ENCODE measurements at regions not wholly inside any gene's neighbourhood (a gene's known extent, or its start where the extent isn't known, plus 50 kb on each side); places are given as distances from the start of the nearest gene placed in this dataset.

GRCh38 chr5:53327811-53328334 is 152.6 kb upstream of the FST start:
- no peaks in the 10 kb centered on the region for H3K9me3 ChIP-seq (ENCODE audit: control insufficient read depth in 4 of 4, low read length in 3 of 4)
- TF ChIP-seq EGR1 (IDR thresholded peaks at IDR 0.05; ENCODE audit: low read depth in 2 of 2) (no peak), ATF3 (IDR thresholded peaks at IDR 0.05) (no peak), RAD21 (IDR thresholded peaks at IDR 0.05) (no peak), FOXA2 (IDR thresholded peaks at IDR 0.05) (no peak), TAF1 (conservative IDR thresholded peaks at IDR 0.05) (no peak), HNF4A (conservative IDR thresholded peaks at IDR 0.05) (no peak)
- WGBS, result 80% methylated on average over 2 of the region's 2 CpGs
- H3K27ac ChIP-seq (ENCODE audit: low read depth in 1 of 2, low read length in 2 of 2), result no peak overlapping the region
- no peaks in the 10 kb centered on the region for H3K36me3 ChIP-seq (ENCODE audit: control insufficient read depth in 4 of 4, insufficient read depth in 3 of 4, low read depth in 1 of 4, low read length in 3 of 4)
- no peak for DNase-seq (ENCODE audit: low spot score)
- H3K27me3 ChIP-seq (ENCODE audit: control insufficient read depth in 4 of 4, insufficient read depth in 4 of 4, low read length in 3 of 4), result no peaks in the 10 kb centered on the region
- no peak overlapping the region for H3K9ac ChIP-seq (ENCODE audit: low read depth in 1 of 2, low read length in 2 of 2)
- H3K4me3 ChIP-seq (ENCODE audit: low read depth in 1 of 3, low read length in 3 of 3), result no peak overlapping the region
- H3K4me1 ChIP-seq (ENCODE audit: control insufficient read depth in 4 of 4, insufficient read depth in 4 of 4, low read length in 3 of 4), result peaks cover 0 to 8% (median 4%) of the 10 kb centered on the region in 4 donors

- WGBS, result 32% methylated on average over 2 of the region's 2 CpGs
- peak; percentile 86 for TF ChIP-seq NR2F2 (IDR thresholded peaks at IDR 0.05)
- TF ChIP-seq YY1 (IDR thresholded peaks at IDR 0.05), result peak; percentile 16
- TF ChIP-seq HNF4A (conservative IDR thresholded peaks at IDR 0.05), result peak; percentile 44
- no peak for TF ChIP-seq ATF3 (IDR thresholded peaks at IDR 0.05)
- TF ChIP-seq FOXA1 (IDR thresholded peaks at IDR 0.05), result no peak
- peak in 1 of 2 donors; percentile 26 for TF ChIP-seq RXRA (IDR thresholded peaks at IDR 0.05)
- DNase-seq (ENCODE audit: low spot score), result no peak
Observed at GRCh38 chr5:53330491-53330890, 149.9 kb upstream of the FST start.

GRCh38 chr5:53331463-53331862 is 149.0 kb upstream of the FST start:
- WGBS, result 80% methylated on average over 1 of the region's 1 CpG
- TF ChIP-seq FOXA1 (IDR thresholded peaks at IDR 0.05), result no peak
- H3K9ac ChIP-seq (ENCODE audit: low read depth in 1 of 2, low read length in 2 of 2), result no peak overlapping the region

More at GRCh38 chr5:53330491-53330890, 149.9 kb upstream of the FST start:
- no peak overlapping the region for H3K27ac ChIP-seq (ENCODE audit: low read depth in 1 of 2, low read length in 2 of 2)
- H3K9me3 ChIP-seq (ENCODE audit: control insufficient read depth in 4 of 4, low read length in 3 of 4), result no peaks in the 10 kb centered on the region
- peaks cover 0 to 6% (median 4%) of the 10 kb centered on the region in 4 donors for H3K4me1 ChIP-seq (ENCODE audit: control insufficient read depth in 4 of 4, insufficient read depth in 4 of 4, low read length in 3 of 4)
- no peaks in the 10 kb centered on the region for H3K36me3 ChIP-seq (ENCODE audit: control insufficient read depth in 4 of 4, insufficient read depth in 3 of 4, low read depth in 1 of 4, low read length in 3 of 4)
- no peak overlapping the region for H3K9ac ChIP-seq (ENCODE audit: low read depth in 1 of 2, low read length in 2 of 2)
- no peaks in the 10 kb centered on the region for H3K27me3 ChIP-seq (ENCODE audit: control insufficient read depth in 4 of 4, insufficient read depth in 4 of 4, low read length in 3 of 4)
- no peak overlapping the region for H3K4me3 ChIP-seq (ENCODE audit: low read depth in 1 of 3, low read length in 3 of 3)

DNA sequence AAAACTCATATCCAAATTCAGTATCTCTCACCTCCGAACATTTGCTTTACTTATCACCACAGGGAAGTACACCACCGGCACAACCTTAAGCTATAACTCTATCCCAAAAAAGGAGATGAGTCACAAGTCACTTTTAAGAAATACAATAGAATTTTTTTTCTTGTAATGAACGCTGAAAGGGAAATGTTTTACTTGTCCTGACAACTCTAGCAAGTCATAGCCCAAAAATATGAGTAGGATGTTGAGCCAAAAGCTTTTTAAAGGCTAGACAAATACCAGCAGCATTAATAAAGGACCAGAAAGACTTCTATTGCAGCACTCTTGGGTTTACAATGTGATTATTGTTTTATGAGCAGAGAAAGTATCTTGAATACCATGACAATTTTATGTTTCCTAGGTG is 147.3 kb upstream of the FST start:
- H3K27me3 ChIP-seq (ENCODE audit: control insufficient read depth in 4 of 4, insufficient read depth in 4 of 4, low read length in 3 of 4), result no peaks in the 10 kb centered on the region
- H3K9me3 ChIP-seq (ENCODE audit: control insufficient read depth in 4 of 4, low read length in 3 of 4), result no peaks in the 10 kb centered on the region
- H3K9ac ChIP-seq (ENCODE audit: low read depth in 1 of 2, low read length in 2 of 2), result no peak overlapping the region
- TF ChIP-seq EGR1 (IDR thresholded peaks at IDR 0.05; ENCODE audit: low read depth in 2 of 2) (no peak), RAD21 (IDR thresholded peaks at IDR 0.05) (no peak), JUND (IDR thresholded peaks at IDR 0.05) (no peak), SP1 (IDR thresholded peaks at IDR 0.05) (no peak), GABPA (IDR thresholded peaks at IDR 0.05 in 1 of 2, conservative IDR thresholded peaks at IDR 0.05 in 1 of 2) (no peak)
- TF ChIP-seq, protein P1, sequence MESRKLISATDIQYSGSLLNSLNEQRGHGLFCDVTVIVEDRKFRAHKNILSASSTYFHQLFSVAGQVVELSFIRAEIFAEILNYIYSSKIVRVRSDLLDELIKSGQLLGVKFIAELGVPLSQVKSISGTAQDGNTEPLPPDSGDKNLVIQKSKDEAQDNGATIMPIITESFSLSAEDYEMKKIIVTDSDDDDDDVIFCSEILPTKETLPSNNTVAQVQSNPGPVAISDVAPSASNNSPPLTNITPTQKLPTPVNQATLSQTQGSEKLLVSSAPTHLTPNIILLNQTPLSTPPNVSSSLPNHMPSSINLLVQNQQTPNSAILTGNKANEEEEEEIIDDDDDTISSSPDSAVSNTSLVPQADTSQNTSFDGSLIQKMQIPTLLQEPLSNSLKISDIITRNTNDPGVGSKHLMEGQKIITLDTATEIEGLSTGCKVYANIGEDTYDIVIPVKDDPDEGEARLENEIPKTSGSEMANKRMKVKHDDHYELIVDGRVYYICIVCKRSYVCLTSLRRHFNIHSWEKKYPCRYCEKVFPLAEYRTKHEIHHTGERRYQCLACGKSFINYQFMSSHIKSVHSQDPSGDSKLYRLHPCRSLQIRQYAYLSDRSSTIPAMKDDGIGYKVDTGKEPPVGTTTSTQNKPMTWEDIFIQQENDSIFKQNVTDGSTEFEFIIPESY (IDR thresholded peaks at IDR 0.05), result no peak
- peaks cover 0 to 6% (median 4%) of the 10 kb centered on the region in 4 donors for H3K4me1 ChIP-seq (ENCODE audit: control insufficient read depth in 4 of 4, insufficient read depth in 4 of 4, low read length in 3 of 4)
- H3K36me3 ChIP-seq (ENCODE audit: control insufficient read depth in 4 of 4, insufficient read depth in 3 of 4, low read depth in 1 of 4, low read length in 3 of 4), result no peaks in the 10 kb centered on the region
- H3K4me3 ChIP-seq (ENCODE audit: low read depth in 1 of 3, low read length in 3 of 3), result no peak overlapping the region
- no peak for DNase-seq (ENCODE audit: low spot score)
- 73% methylated on average over 3 of the region's 3 CpGs for WGBS
- H3K27ac ChIP-seq (ENCODE audit: low read depth in 1 of 2, low read length in 2 of 2), result no peak overlapping the region

More at GRCh38 chr5:53331463-53331862, 149.0 kb upstream of the FST start:
- Histone ChIP-seq H3K4me3 (ENCODE audit: low read depth in 1 of 3, low read length in 3 of 3) (no peak overlapping the region), H3K4me1 (ENCODE audit: control insufficient read depth in 4 of 4, insufficient read depth in 4 of 4, low read length in 3 of 4) (peaks cover 0 to 6% (median 4%) of the 10 kb centered on the region in 4 donors), H3K9me3 (ENCODE audit: control insufficient read depth in 4 of 4, low read length in 3 of 4) (no peaks in the 10 kb centered on the region), H3K27me3 (ENCODE audit: control insufficient read depth in 4 of 4, insufficient read depth in 4 of 4, low read length in 3 of 4) (no peaks in the 10 kb centered on the region), H3K27ac (ENCODE audit: low read depth in 1 of 2, low read length in 2 of 2) (no peak overlapping the region), H3K36me3 (ENCODE audit: control insufficient read depth in 4 of 4, insufficient read depth in 3 of 4, low read depth in 1 of 4, low read length in 3 of 4) (no peaks in the 10 kb centered on the region)
- DNase-seq (ENCODE audit: low spot score), result no peak

All from liver (tissue), 7 donors.